H1 (cell line): ENCODE measurements at regions not wholly inside any gene's neighbourhood (a gene's known extent, or its start where the extent isn't known, plus 50 kb on each side); places are given as distances from the start of the nearest gene placed in this dataset.

Experiments
- CTCF ChIA-PET: fragments of 300-600 bp; sonication (Branson Sonifier 250); formaldehyde crosslinking; loops from one replicate; lab custom pipeline; 2021; ENCODE audit not compliant: partially characterized antibody; lab: Charles Lee
- POLR2A ChIA-PET: fragments of 300-600 bp; sonication (Branson Sonifier 250); formaldehyde crosslinking; loops from one replicate; lab custom pipeline; 2021; ENCODE audit warnings: inconsistent platforms; ENCODE audit not compliant: partially characterized antibody; lab: Charles Lee
- DNase-seq, 2 experiments: peaks; one replicate each; pipeline versions ENCODE4 v3.0.0 to v3.0.0-alpha.2; 2010 to 2022; ENCODE audit warnings: low spot score in 2 of 2, low read depth in 1 of 2, mixed read lengths in 1 of 2
- FAIRE-seq: peaks from 2 replicates; lab custom pipeline; 2011; peaks lifted over from hg19 to GRCh38; lab: Jason Lieb, UNC
- H2AFZ ChIP-seq: 2 replicates; pipeline ENCODE4 v1.8.1; 2012; ENCODE audit warnings: low read length, inconsistent platforms
- H2AK5ac ChIP-seq: 2 replicates; pipeline ENCODE4 v1.6.1; 2013; ENCODE audit warnings: low read depth, low read length
- H2BK120ac ChIP-seq: replicated peaks from 2 replicates; pipeline ENCODE3; 2013; ENCODE audit warnings: low read depth, low read length, inconsistent platforms
- H2BK12ac ChIP-seq: 2 replicates; pipeline ENCODE4 v1.6.1; 2013; ENCODE audit warnings: low read depth, low read length
- H2BK15ac ChIP-seq: 2 replicates; pipeline ENCODE4 v1.6.1; 2013; ENCODE audit warnings: low read length
- H2BK20ac ChIP-seq: 2 replicates; pipeline ENCODE4 v1.6.1; 2013; ENCODE audit warnings: low read length
- H2BK5ac ChIP-seq: 2 replicates; pipeline ENCODE4 v1.6.1; 2013; ENCODE audit warnings: low read depth, low read length
- H3K14ac ChIP-seq: 2 replicates; pipeline ENCODE4 v1.6.1; 2013; ENCODE audit warnings: inconsistent platforms; ENCODE audit not compliant: insufficient read length
- H3K18ac ChIP-seq: 2 replicates; pipeline ENCODE4 v1.6.1; 2013; ENCODE audit warnings: low read length; ENCODE audit errors: extremely low read depth
- H3K23ac ChIP-seq: 2 replicates; pipeline ENCODE4 v1.6.1; 2013; ENCODE audit warnings: inconsistent platforms; ENCODE audit not compliant: insufficient read length
- H3K23me2 ChIP-seq: 2 replicates; pipeline ENCODE4 v1.6.1; 2013; ENCODE audit warnings: low read depth, low read length
- H3K27ac ChIP-seq: 2 replicates; pipeline ENCODE4 v1.6.1; 2011; ENCODE audit warnings: low read depth, low read length, inconsistent platforms
- H3K27me3 ChIP-seq, 4 experiments: replicated peaks in 1 of 4; 1 replicate in 1 of 4; 2 replicates in 3 of 4; pipeline versions ENCODE4 v1.6.1 to v1.8.1; 2011 to 2013; ENCODE audit warnings: low read length in 3 of 4, mild to moderate bottlenecking in 3 of 4, inconsistent platforms in 2 of 4, mixed read lengths in 2 of 4, moderate library complexity in 1 of 4; ENCODE audit not compliant: control insufficient read depth in 3 of 4, insufficient read depth in 3 of 4; ENCODE audit errors: extremely low read depth in 1 of 4
- H3K36me3 ChIP-seq, 4 experiments: 2 replicates each; pipeline versions ENCODE4 v1.6.1 to v1.8.1; 2011 to 2013; ENCODE audit warnings: mild to moderate bottlenecking in 4 of 4, low read length in 3 of 4, moderate library complexity in 2 of 4, control low read depth in 1 of 4, inconsistent platforms in 1 of 4; ENCODE audit not compliant: insufficient read depth in 4 of 4, control insufficient read depth in 2 of 4
- H3K4ac ChIP-seq: replicated peaks from 2 replicates; pipeline ENCODE3; 2013; ENCODE audit warnings: low read length, low read depth, mixed read lengths, inconsistent platforms; ENCODE audit not compliant: insufficient read length
- H3K4me1 ChIP-seq, 4 experiments: replicated peaks in 1 of 4; 1 replicate in 1 of 4; 2 replicates in 3 of 4; pipeline versions ENCODE4 v1.6.1 to v1.8.1; 2011 to 2013; ENCODE audit warnings: low read length in 3 of 4, inconsistent platforms in 2 of 4, mixed read lengths in 1 of 4; ENCODE audit not compliant: insufficient read depth in 4 of 4, control insufficient read depth in 3 of 4
- H3K4me2 ChIP-seq, 2 experiments: 2 replicates each; pipeline versions ENCODE4 v1.6.1 to v1.8.1; 2011 to 2013; ENCODE audit warnings: low read depth in 2 of 2, low read length in 2 of 2, control low read depth in 1 of 2, inconsistent platforms in 1 of 2, mild to moderate bottlenecking in 1 of 2; ENCODE audit not compliant: insufficient read depth in 1 of 2
- H3K4me3 ChIP-seq, 4 experiments: fragments of 200-600, 300-600 bp in 1 of 4; sonication (generic), shearing (Covaris generic), sonication (Bioruptor Twin) in 1 of 4; 2 replicates each; pipeline versions ENCODE4 v1.5.1 to v1.8.1; 2011 to 2016; ENCODE audit warnings: low read length in 4 of 4, low read depth in 3 of 4, control low read depth in 2 of 4, inconsistent platforms in 2 of 4, mild to moderate bottlenecking in 2 of 4, mixed read lengths in 1 of 4, moderate library complexity in 1 of 4; ENCODE audit not compliant: insufficient read depth in 2 of 4; ENCODE audit errors: extremely low read depth in 1 of 4
- H3K56ac ChIP-seq: replicated peaks from 2 replicates; pipeline ENCODE3; 2013; ENCODE audit warnings: low read depth, mild to moderate bottlenecking, mixed read lengths, low read length, inconsistent platforms; ENCODE audit not compliant: insufficient read length
- H3K79me1 ChIP-seq: 2 replicates; pipeline ENCODE4 v1.6.1; 2013; ENCODE audit warnings: low read depth, low read length, control low read depth
- H3K79me2 ChIP-seq, 2 experiments: 2 replicates each; pipeline versions ENCODE4 v1.6.1 to v1.8.1; 2012 to 2013; ENCODE audit warnings: low read length in 2 of 2, mild to moderate bottlenecking in 2 of 2, inconsistent platforms in 1 of 2; ENCODE audit not compliant: insufficient read depth in 2 of 2, control insufficient read depth in 1 of 2
- H3K9ac ChIP-seq, 4 experiments: replicated peaks in 1 of 4; 1 replicate in 1 of 4; 2 replicates in 3 of 4; pipeline versions ENCODE4 v1.6.1 to v1.8.1; 2011 to 2013; ENCODE audit warnings: low read depth in 3 of 4, low read length in 3 of 4, control low read depth in 2 of 4, mild to moderate bottlenecking in 2 of 4, moderate library complexity in 2 of 4, inconsistent platforms in 1 of 4; ENCODE audit errors: extremely low read depth in 1 of 4
- H3K9me3 ChIP-seq, 2 experiments: 2 replicates each; pipeline versions ENCODE4 v1.6.1 to v1.8.1; 2012 to 2013; ENCODE audit warnings: mild to moderate bottlenecking in 2 of 2, moderate library complexity in 2 of 2, control low read depth in 1 of 2, inconsistent platforms in 1 of 2, low read depth in 1 of 2, low read length in 1 of 2, mixed read lengths in 1 of 2; ENCODE audit not compliant: insufficient read depth in 2 of 2
- H4K20me1 ChIP-seq, 2 experiments: replicated peaks in 1 of 2; 2 replicates each; pipeline versions ENCODE3 to v1.8.1; 2011 to 2013; ENCODE audit warnings: inconsistent platforms in 2 of 2, low read length in 2 of 2, mild to moderate bottlenecking in 1 of 2; ENCODE audit not compliant: insufficient read depth in 2 of 2, control insufficient read depth in 1 of 2
- H4K5ac ChIP-seq: 2 replicates; pipeline ENCODE4 v1.6.1; 2013; ENCODE audit warnings: low read length, low read depth, mixed read lengths, inconsistent platforms; ENCODE audit not compliant: insufficient read length
- H4K8ac ChIP-seq: 2 replicates; pipeline ENCODE4 v1.8.0; 2013; ENCODE audit warnings: mild to moderate bottlenecking, moderate library complexity, low read length, inconsistent platforms; ENCODE audit not compliant: insufficient read depth; ENCODE audit errors: extremely low read depth
- H4K91ac ChIP-seq: replicated peaks from 2 replicates; pipeline ENCODE3; 2013; ENCODE audit warnings: low read length, mixed read lengths, inconsistent platforms; ENCODE audit not compliant: insufficient read length
- ASH2L ChIP-seq: fragments of 200-600, 300-600 bp; sonication (generic); IDR thresholded peaks from one replicate; pipeline ENCODE4 v1.7.1; 2017; ENCODE audit warnings: low read length
- BCL11A ChIP-seq, 2 experiments: IDR thresholded peaks; one replicate each; pipeline ENCODE4 v1.6.1; 2011; ENCODE audit warnings: low read depth in 2 of 2, low read length in 2 of 2, mild to moderate bottlenecking in 2 of 2
- BRCA1 ChIP-seq: IDR thresholded peaks from 2 replicates; pipeline ENCODE4 v1.6.1; 2012; ENCODE audit warnings: low read depth, low read length, improper control_type of control experiment
- CEBPB ChIP-seq: IDR thresholded peaks from 2 replicates; pipeline ENCODE4 v1.6.1; 2012; ENCODE audit warnings: low read depth, low read length
- CTBP2 ChIP-seq: IDR thresholded peaks from 2 replicates; pipeline ENCODE4 v1.7.0; 2011; ENCODE audit warnings: borderline replicate concordance, mild to moderate bottlenecking, moderate library complexity, mixed read lengths, low read length; ENCODE audit not compliant: insufficient read depth, insufficient read length
- GTF2F1 ChIP-seq: IDR thresholded peaks from 2 replicates; pipeline ENCODE4 v1.6.1; 2012; ENCODE audit warnings: low read depth, low read length, improper control_type of control experiment, borderline replicate concordance
- HDAC2 ChIP-seq, 2 experiments: fragments of 300-600 bp in 1 of 2; sonication (generic) in 1 of 2; IDR thresholded peaks; 2 replicates each; pipeline ENCODE4 v1.6.1; 2011 to 2012; ENCODE audit warnings: low read depth in 2 of 2, low read length in 2 of 2, mild to moderate bottlenecking in 2 of 2, moderate library complexity in 2 of 2, borderline replicate concordance in 1 of 2, inconsistent platforms in 1 of 2
- KDM1A ChIP-seq: fragments of 200-600, 300-600 bp; sonication (generic); IDR thresholded peaks from 2 replicates; pipeline ENCODE4 v1.7.1; 2016; ENCODE audit warnings: mild to moderate bottlenecking, low read length, borderline replicate concordance
- POU5F1 ChIP-seq: IDR thresholded peaks from 2 replicates; pipeline ENCODE4 v1.6.1; 2011; ENCODE audit warnings: low read depth, mild to moderate bottlenecking, low read length, moderate library complexity
- RAD21 ChIP-seq, 2 experiments: IDR thresholded peaks in 1 of 2; conservative IDR thresholded peaks in 1 of 2; 2 replicates each; pipeline ENCODE4 v1.6.1; 2011; ENCODE audit warnings: low read depth in 2 of 2, low read length in 2 of 2, improper control_type of control experiment in 1 of 2, inconsistent platforms in 1 of 2, mild to moderate bottlenecking in 1 of 2, moderate library complexity in 1 of 2
- SIX5 ChIP-seq: IDR thresholded peaks from 2 replicates; pipeline ENCODE4 v1.6.1; 2011; ENCODE audit warnings: mild to moderate bottlenecking, low read depth, low read length
- SUZ12 ChIP-seq: fragments of 200-600 bp; sonication (generic); IDR thresholded peaks from 2 replicates; pipeline ENCODE4 v1.6.1; 2012; ENCODE audit warnings: mild to moderate bottlenecking, inconsistent platforms, low read length, moderate library complexity, mixed read lengths
- YY1 ChIP-seq: IDR thresholded peaks from 2 replicates; pipeline ENCODE4 v1.6.1; 2011; ENCODE audit warnings: low read depth, mild to moderate bottlenecking, low read length
- ZNF274 ChIP-seq: IDR thresholded peaks from 2 replicates; pipeline ENCODE4 v1.7.0; 2012; ENCODE audit warnings: low read length, borderline replicate concordance; ENCODE audit errors: extremely low read depth
- WGBS, 2 experiments: shearing (Covaris generic) in 1 of 2; methylation state at CpG; one replicate each; pipeline versions ENCODE4 v1.1.6 to v1.1.7; 2013 to 2015; ENCODE audit warnings: low lambda C conversion rate in 2 of 2, mixed read lengths in 2 of 2, inconsistent platforms in 1 of 2, low coverage in 1 of 2, missing lambda C conversion rate in 1 of 2; ENCODE audit not compliant: insufficient replicate concordance in 2 of 2, insufficient coverage in 1 of 2, insufficient read length in 1 of 2; ENCODE audit errors: extremely low coverage in 1 of 2, missing lambda C conversion rate in 1 of 2; 5-methylcytosine and 5-hydroxymethylcytosine counted together

GRCh38 chr7:50954716-50955115, 172.0 kb upstream of the GRB10 start:
- 93% methylated on average over 5 of the region's 5 CpGs; no CpG with 5 or more reads in 1 of the 2 experiments for WGBS, 2 experiments
- H3K9me3 ChIP-seq: no peaks in the 10 kb centered on the region; a peak in 1 of 4 replicates
- no peak overlapping the region for H4K91ac ChIP-seq
- H3K18ac ChIP-seq: no peak overlapping the region
- CTCF ChIA-PET: interaction anchor here (1.3 to 2.0 kb wide), 3 partner anchors 11 to 24 kb away, joined by 3 to 7 read pairs (median 4); no protein-coding TSS in a partner anchor
- H3K79me2 ChIP-seq: no peaks in the 10 kb centered on the region
- H4K20me1 ChIP-seq: peaks cover 0 to 3% of the 10 kb centered on the region in 2 experiments
- H2AFZ ChIP-seq: no peak overlapping the region
- H4K8ac ChIP-seq: no peak overlapping the region
- no peak overlapping the region for H3K23ac ChIP-seq
- H2BK15ac ChIP-seq: no peak overlapping the region
- H3K79me1 ChIP-seq: no peaks in the 10 kb centered on the region
- no peak overlapping the region for H2BK120ac ChIP-seq
- 0 out of 2 replicates have a peak, but pooled peaks cover 2% of the 10 kb centered on the region for H3K23me2 ChIP-seq
- peaks cover 0 to 2% (median 0%) of the 10 kb centered on the region in 4 experiments; a peak in 1 of 7 replicates for H3K4me1 ChIP-seq
- FAIRE-seq: no peak
- POLR2A ChIA-PET: interaction anchor here (1.2 kb wide), 1 partner anchor 9 kb away, joined by 5 read pairs; no protein-coding TSS in a partner anchor
- H3K14ac ChIP-seq: no peak overlapping the region
- DNase-seq: no peak
- H2BK12ac ChIP-seq: no peak overlapping the region; the same call in 1 of the 2 replicates
- peaks cover 21 to 68% (median 57%) of the 10 kb centered on the region in 4 experiments for H3K27me3 ChIP-seq
- H3K36me3 ChIP-seq: no peaks in the 10 kb centered on the region
- no peak overlapping the region for H4K5ac ChIP-seq
- H3K4me2 ChIP-seq: no peak overlapping the region
- no peak overlapping the region for H2BK5ac ChIP-seq
- H3K4me3 ChIP-seq: no peak overlapping the region
- H2BK20ac ChIP-seq: no peak overlapping the region
- no peak overlapping the region for H3K9ac ChIP-seq
- H3K56ac ChIP-seq: no peak overlapping the region
- H2AK5ac ChIP-seq: no peak overlapping the region
- H3K27ac ChIP-seq: no peak overlapping the region
- H3K4ac ChIP-seq: no peak overlapping the region
- TF ChIP-seq GTF2F1 (no peak), SIX5 (no peak), ZNF274 (no peak), ASH2L (no peak), RAD21 (IDR thresholded peaks at IDR 0.05 in 1 of 2, conservative IDR thresholded peaks at IDR 0.05 in 1 of 2; ENCODE audit: low read depth in 2 of 2, low read length in 2 of 2) (no peak), CTBP2 (no peak), HDAC2 (IDR thresholded peaks at IDR 0.05; ENCODE audit: borderline replicate concordance in 1 of 2, low read depth in 2 of 2, low read length in 2 of 2) (no peak), BCL11A (IDR thresholded peaks at IDR 0.05; ENCODE audit: low read depth in 2 of 2, low read length in 2 of 2) (no peak), KDM1A (no peak), POU5F1 (no peak), YY1 (no peak), SUZ12 (no peak), BRCA1 (no peak), CEBPB (no peak)
